Dedifferentiated amniotic fluid mesenchymal stem cell (primary cell): ENCODE measurements at regions not wholly inside any gene's neighbourhood (a gene's known extent, or its start where the extent isn't known, plus 50 kb on each side); places are given as distances from the start of the nearest gene placed in this dataset.

Source experiments
- DNase-seq: peaks from one replicate; pipeline ENCODE4 v3.0.0-alpha.2; 2016; ENCODE audit errors: extremely low spot score

- DNase-seq: no peak
Observed at GRCh38 chrX:14476205-14476604, 53.1 kb upstream of the GLRA2 start.

GRCh38 chrX:14449773-14450172 lies 79.6 kb upstream of the GLRA2 start:
- DNase-seq: no peak

- DNase-seq: no peak
Observed at GRCh38 chrX:14448406-14448805, 80.9 kb upstream of the GLRA2 start.

- DNase-seq: no peak
Observed at GRCh38 chrX:14440106-14440505, 89.2 kb upstream of the GLRA2 start.

DNA sequence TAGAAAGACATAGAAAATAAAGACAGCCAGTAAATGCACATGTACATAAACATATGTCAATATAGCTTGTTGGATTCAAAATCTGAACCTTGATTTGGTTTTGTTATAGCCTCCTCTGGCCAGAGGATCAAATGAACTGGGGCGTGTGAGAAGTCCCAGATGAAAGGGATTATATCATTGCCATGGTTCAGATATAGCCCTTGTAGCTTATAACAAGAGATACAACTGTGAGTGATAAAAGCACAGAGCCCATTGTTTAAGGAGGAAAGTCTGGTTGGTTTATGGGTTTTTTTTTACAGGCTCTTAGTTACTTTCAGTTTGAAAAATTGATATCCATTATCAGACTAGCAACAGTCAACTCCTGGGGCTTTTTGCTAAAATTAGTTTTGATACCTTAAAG lies 101.7 kb upstream of the GLRA2 start:
- DNase-seq: no peak

- DNase-seq: no peak
Observed at GRCh38 chrX:14420841-14421240, 108.5 kb upstream of the GLRA2 start.

GRCh38 chrX:14412686-14413085 lies 116.7 kb upstream of the GLRA2 start:
- DNase-seq: no peak

GRCh38 chrX:14411326-14411725 lies 118.0 kb upstream of the GLRA2 start:
- no peak for DNase-seq

- no peak for DNase-seq
Observed at GRCh38 chrX:14409341-14409740, 120.0 kb upstream of the GLRA2 start.

DNA sequence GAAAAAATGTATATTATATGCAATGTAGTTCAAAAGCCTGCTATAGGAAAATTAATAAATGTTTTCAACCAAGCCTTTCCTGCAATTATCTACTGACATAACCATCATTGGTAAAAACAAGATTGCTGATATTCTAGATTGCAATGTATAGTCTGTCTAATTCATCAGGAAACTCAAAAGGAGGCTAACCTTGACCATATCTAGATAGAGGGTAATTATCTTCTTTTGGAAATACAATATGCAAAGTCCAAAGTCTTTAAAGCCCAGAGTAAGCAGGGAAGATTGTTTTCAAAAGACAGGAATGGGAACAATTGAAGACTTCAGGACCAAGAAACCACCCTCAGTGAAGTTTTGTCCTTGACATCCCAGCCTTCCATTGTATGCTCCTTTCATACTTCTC lies 123.1 kb upstream of the GLRA2 start:
- no peak for DNase-seq

DNA sequence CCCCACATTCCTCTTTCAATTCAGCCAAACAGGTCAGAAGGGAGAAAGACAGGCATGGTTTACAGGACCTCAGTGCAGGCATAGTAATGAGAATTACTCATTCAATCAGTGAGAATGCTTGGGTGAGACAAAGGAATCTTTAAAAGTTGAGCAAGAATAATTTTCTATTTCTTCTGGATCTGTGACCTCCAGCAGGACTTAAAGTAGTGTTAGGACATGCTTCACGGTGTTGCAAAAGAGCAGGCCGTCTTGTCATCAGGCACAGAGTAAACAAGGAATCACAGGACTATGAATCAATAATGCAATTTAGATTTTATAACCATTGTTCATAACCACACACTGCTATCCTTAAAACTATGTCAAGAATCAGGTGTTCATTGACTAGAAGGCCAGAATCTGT lies 130.6 kb upstream of the GLRA2 start:
- DNase-seq: no peak

DNA sequence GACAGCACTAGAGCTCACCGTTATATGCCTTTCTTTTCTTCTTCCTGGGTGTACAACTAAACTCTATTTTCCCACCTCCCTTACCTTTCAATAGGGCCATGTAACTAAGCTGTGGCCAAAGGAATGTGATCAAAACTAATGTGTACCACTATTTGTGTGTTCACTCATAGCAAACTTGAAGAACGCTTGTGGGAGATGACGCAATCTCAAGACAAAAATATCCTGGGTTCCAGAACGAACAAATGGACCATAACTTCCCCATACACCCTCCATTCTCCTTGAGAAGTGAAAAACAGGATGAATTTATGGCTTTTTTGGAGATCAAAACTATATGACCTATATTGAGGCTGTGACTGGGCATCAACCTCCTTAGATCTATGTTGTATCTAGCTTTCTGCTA lies 139.7 kb upstream of the GLRA2 start:
- DNase-seq: no peak

DNA sequence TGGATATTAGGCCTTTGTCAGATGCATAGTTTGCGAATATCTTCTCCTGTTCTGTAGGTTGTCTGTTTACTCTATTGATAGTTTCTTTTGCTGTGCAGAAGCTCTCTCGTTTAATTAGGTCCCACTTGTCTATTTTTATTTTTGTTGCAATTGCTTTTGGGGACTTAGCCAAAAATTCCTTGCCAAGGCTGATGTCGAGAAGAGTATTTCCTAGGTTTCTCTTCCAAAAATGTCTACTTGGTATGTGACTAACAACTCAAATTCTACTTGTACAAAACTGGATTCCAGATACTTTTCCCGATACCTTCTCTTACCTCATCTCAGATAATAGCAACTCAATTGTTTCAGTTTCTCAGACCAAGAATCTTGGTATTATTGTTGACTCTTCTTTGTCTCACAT lies 142.4 kb upstream of the GLRA2 start:
- DNase-seq: no peak

DNA sequence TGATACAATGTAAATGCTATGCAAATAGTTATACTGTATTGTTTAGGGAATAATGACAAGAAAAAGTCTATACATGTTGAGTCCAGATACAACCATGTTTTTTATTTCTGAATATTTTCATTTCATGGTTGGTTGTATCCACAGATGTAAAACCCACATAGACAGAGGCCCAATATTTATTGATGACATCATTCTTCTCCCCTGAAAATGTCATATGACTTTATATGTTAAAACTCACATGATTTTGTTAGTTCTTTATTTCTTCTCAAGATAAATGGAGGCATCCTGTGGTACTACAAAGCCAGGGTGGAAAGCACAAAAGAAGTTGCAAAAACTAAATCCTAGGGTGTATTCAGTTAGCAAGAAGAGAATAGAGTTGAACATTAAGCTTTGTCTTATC lies 149.3 kb upstream of the GLRA2 start:
- DNase-seq: no peak

DNA sequence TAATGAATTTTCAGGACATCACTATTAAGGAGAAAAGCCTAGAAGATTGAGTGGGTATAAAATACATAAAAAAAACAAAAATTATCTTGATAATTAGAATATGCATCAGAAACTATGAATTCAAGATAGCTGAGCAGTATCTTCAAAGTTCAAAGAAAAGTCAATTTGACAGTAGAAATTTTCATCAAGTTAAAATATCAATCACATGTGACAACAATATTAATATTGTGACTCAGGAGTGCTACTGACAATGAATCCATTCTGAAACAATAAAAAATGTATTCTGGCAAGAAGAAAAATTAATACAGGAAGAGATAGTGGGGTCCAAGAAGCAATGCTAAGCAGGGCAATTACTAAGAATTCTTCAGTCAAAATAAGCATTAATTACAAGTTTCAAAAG lies 151.9 kb upstream of the GLRA2 start:
- no peak for DNase-seq

DNA sequence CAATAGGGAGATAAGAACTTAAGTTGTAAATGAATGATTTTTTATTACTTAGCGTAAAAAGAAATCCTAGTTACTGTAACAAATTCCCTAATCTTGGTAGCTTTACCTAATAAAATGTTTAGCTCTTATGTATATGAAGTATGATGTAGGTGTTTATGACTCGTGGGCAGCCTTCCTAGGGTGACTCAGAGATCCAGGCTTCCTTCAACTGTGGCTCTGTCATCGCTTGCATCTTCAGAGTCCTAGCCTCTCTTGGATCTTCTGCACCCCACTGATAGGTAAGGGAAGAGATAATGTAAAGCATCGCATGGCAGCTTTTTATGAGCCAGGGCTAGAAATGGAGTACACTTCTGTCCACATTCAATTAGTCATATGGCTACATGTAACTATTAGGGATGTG lies 165.6 kb upstream of the GLRA2 start:
- DNase-seq: no peak

DNA sequence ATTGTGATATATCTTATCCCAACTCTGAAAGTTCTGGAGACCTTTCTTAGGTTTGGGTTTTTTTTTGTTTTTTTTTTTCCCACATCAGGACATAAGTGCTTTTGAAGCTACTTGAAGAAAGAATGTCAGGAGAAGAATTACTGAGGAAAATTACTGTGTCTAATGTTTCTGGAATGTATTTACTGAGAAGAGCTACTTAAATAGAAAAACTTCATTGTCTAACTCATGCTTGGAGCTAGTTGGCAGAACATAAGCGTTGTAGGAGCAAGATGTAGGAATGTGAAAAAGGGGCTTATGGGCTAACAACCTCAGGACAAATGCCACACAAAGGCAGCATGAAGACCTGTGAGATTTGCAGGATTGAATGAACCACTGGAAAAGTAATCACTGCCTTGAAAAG lies 166.6 kb upstream of the GLRA2 start:
- DNase-seq: no peak

GRCh38 chrX:14361435-14361834 lies 167.9 kb upstream of the GLRA2 start:
- no peak for DNase-seq

- DNase-seq: no peak
Observed at GRCh38 chrX:14359727-14360126, 169.6 kb upstream of the GLRA2 start.

DNA sequence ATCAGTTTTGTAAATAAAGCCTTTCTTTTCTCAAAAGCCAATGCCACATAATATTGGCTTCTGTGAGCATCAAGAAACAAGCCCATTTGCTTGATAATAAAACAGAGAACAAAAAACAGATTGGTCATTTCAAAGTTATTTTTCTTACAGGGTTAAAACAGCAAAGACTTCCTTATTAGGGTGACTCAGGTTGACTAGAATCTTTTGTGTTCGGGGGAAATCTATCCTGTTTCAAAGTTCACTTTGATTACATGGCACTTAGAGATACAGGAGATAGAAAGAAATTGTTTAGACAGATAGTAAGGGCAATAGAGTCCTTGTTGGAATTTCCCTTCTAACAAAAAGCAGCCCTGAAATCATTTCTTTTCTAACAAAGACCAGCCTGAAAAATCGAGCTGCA lies 170.0 kb upstream of the GLRA2 start:
- DNase-seq: no peak

DNA sequence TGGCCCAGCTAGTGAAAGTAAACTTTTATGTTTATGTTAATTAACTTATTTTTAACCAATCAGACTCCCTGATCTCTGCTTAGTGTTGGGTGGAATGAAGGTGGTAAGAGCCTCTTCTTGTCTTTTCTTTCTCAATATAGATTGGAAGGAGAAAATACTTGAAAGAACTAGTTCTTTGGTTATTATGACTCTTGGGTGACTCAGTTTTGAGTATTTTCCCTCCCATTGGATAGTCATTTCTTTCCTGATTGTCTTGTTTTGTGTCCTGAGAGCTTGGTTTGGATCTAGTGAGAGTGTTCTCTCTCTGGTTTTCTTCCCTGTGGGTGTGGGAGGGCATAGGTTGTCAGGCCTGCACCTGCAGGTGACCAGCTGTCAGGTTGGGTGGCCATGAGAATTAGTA lies 172.0 kb upstream of the GLRA2 start:
- no peak for DNase-seq

- DNase-seq: peak; percentile 40
Observed at GRCh38 chrX:14356401-14356800, 172.9 kb upstream of the GLRA2 start.

DNA sequence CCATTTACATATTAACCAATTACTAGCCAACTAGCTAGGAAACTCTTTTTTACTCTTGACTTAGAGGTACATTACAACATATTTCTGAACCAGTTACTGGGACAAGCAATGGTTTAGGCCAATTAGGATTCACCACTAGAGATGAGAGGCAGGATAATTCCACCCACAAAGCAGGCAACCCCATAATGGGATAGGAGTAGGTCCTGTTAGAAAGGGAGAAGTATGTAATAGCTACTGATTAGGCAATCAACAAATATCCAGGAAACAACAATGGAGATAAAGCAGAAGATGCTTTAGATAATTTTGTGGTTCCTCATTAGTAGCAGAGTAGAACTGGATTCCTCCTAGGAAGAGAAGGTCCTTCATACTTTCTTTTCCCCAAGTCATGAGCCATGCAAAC lies 173.8 kb upstream of the GLRA2 start:
- no peak for DNase-seq

DNA sequence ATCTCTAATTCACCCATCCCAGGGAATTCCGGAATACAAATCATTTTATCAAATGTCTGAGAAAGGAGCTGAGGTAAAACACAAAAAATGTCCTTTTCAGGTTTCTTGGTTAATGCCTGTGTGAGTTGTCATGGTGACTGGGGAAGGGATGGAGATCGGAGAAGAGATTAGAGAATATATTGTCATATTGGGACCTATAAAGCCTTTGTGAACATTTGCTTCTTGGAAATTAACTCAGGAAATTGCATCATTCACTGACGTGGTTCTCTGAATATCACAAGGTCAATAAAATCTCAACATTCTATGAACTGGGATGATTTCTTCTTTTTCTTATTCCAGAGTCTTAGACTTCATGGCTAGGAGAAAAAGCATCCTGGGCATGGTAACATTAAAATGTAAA lies 174.8 kb upstream of the GLRA2 start:
- DNase-seq: no peak

GRCh38 chrX:14352511-14352910 lies 176.8 kb upstream of the GLRA2 start:
- DNase-seq: no peak
